ENCODE measurements at regions not wholly inside any gene's neighbourhood (a gene's known extent, or its start where the extent isn't known, plus 50 kb on each side); places are given as distances from the start of the nearest gene placed in this dataset.

DNA sequence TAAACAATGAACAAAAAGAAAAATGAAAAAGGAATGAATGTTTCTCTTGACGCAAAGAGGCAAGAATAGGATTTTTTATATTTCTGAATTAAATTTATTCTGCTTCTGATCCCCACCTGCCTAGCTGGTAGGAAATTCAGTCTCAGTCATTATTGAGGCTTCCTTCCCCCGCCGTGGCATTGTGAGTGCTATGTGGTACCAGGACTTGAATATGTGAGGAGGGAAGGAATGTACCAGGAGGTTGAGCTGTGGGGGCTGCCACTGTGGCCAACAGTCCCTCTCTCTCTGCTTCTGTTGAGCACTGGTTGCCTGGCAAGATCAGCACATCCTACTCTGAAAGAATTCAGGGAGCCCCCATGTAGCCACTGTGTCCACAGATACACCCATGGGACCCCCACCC lies 368.1 kb upstream of the JARID2 start:
- H3K27ac Mint-ChIP-seq = no peak overlapping the region
- no peaks in the 10 kb centered on the region for H3K27me3 Mint-ChIP-seq (ENCODE audit: low read depth)
- DNase-seq = no peak
- H2BK12ac ChIP-seq (ENCODE audit: insufficient read length, low read depth, low read length) = no peak overlapping the region
- no peak overlapping the region for H3K56ac ChIP-seq (ENCODE audit: insufficient read length, low read depth, low read length)
- no peak overlapping the region for H2BK20ac ChIP-seq (ENCODE audit: low read depth, low read length, poor library complexity, severe bottlenecking)
- no peak overlapping the region for H3K4ac ChIP-seq (ENCODE audit: low read depth, low read length)
- H2BK5ac ChIP-seq (ENCODE audit: insufficient read length, low read length) = no peak overlapping the region
- H4K91ac ChIP-seq (ENCODE audit: insufficient read length, low read depth, low read length) = no peak overlapping the region
- no peak overlapping the region for H4K5ac ChIP-seq (ENCODE audit: insufficient read length, low read depth, low read length)
- no peaks in the 10 kb centered on the region for H3K36me3 Mint-ChIP-seq (ENCODE audit: insufficient read depth in 1 of 3, low read depth in 3 of 3)
- H3K18ac ChIP-seq (ENCODE audit: insufficient read length, low read depth, low read length) = no peak overlapping the region
- no peaks in the 10 kb centered on the region for H3K23me2 ChIP-seq (ENCODE audit: insufficient read length, low read depth, low read length, poor library complexity, severe bottlenecking)
- TF ChIP-seq, protein P1, sequence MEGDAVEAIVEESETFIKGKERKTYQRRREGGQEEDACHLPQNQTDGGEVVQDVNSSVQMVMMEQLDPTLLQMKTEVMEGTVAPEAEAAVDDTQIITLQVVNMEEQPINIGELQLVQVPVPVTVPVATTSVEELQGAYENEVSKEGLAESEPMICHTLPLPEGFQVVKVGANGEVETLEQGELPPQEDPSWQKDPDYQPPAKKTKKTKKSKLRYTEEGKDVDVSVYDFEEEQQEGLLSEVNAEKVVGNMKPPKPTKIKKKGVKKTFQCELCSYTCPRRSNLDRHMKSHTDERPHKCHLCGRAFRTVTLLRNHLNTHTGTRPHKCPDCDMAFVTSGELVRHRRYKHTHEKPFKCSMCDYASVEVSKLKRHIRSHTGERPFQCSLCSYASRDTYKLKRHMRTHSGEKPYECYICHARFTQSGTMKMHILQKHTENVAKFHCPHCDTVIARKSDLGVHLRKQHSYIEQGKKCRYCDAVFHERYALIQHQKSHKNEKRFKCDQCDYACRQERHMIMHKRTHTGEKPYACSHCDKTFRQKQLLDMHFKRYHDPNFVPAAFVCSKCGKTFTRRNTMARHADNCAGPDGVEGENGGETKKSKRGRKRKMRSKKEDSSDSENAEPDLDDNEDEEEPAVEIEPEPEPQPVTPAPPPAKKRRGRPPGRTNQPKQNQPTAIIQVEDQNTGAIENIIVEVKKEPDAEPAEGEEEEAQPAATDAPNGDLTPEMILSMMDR (conservative IDR thresholded peaks at IDR 0.05) = no peak
- H3K27ac ChIP-seq (ENCODE audit: insufficient read length, low read depth, low read length) = no peak overlapping the region
- H3K79me1 ChIP-seq (ENCODE audit: insufficient read depth, low read depth, low read length, poor library complexity, severe bottlenecking) = no peaks in the 10 kb centered on the region
- H3K79me2 ChIP-seq (ENCODE audit: insufficient read depth, low read length) = peaks cover 4% of the 10 kb centered on the region; the same call in 1 of the 2 replicates
- H3K4me1 Mint-ChIP-seq = peaks cover 61 to 75% of the 10 kb centered on the region in 2 experiments
- no peak overlapping the region for H2AFZ ChIP-seq (ENCODE audit: low read length)
- H3K9ac ChIP-seq (ENCODE audit: extremely low read depth, insufficient read length, low read length) = no peak overlapping the region
- peak overlapping the region; percentile 60; the same call in 1 of the 2 replicates for H3K14ac ChIP-seq (ENCODE audit: insufficient read depth, low read length)
- no peaks in the 10 kb centered on the region for H3K9me3 Mint-ChIP-seq
- H4K20me1 ChIP-seq (ENCODE audit: control insufficient read depth, insufficient read depth, insufficient read length) = no peaks in the 10 kb centered on the region
- no peaks in the 10 kb centered on the region for H3K27me3 ChIP-seq (ENCODE audit: insufficient read depth, low read length)
- no peak overlapping the region for H4K8ac ChIP-seq (replicated peaks; ENCODE audit: insufficient read length, low read depth, low read length)
- peaks cover 24% of the 10 kb centered on the region; the same call in 1 of the 2 replicates for H3K4me1 ChIP-seq (ENCODE audit: insufficient read depth, low read length)
- no peak overlapping the region for H2BK15ac ChIP-seq (ENCODE audit: low read depth, low read length)
- H3K4me3 Mint-ChIP-seq = no peak overlapping the region
- no peak overlapping the region for H2BK120ac ChIP-seq (ENCODE audit: low read depth, low read length, poor library complexity, severe bottlenecking)
- H3K9me3 ChIP-seq (ENCODE audit: control insufficient read depth, low read depth, low read length) = no peaks in the 10 kb centered on the region
- no CpG with 5 or more reads among the region's 3 CpGs for WGBS (ENCODE audit: extremely low coverage, insufficient read length, low lambda C conversion rate)
- H3K23ac ChIP-seq (ENCODE audit: insufficient read length, low read depth, low read length) = no peak overlapping the region
- H2AK5ac ChIP-seq (ENCODE audit: insufficient read length, low read length) = no peak overlapping the region
- H3T11ph ChIP-seq (ENCODE audit: low read length) = no peak overlapping the region
- H3K4me2 ChIP-seq (ENCODE audit: insufficient read depth, insufficient read length, low read length) = no peak overlapping the region
